NCI-H82 treated with DMSO at 0.1 percent for 48 hours (cell line): ENCODE measurements at regions not wholly inside any gene's neighbourhood (a gene's known extent, or its start where the extent isn't known, plus 50 kb on each side); places are given as distances from the start of the nearest gene placed in this dataset.

Experiments
- DNase-seq: peaks from one replicate; lab custom pipeline; 2025; ENCODE audit not compliant: unreplicated experiment; lab: John Stamatoyannopoulos, UW

GRCh38 chr18:78699499-78699898, 280.1 kb upstream of the SALL3 start:
- no peak for DNase-seq

- DNase-seq: no peak
Observed at GRCh38 chr18:78701771-78702396, 277.7 kb upstream of the SALL3 start.

GRCh38 chr18:78703291-78703690, 276.3 kb upstream of the SALL3 start:
- no peak for DNase-seq

DNA sequence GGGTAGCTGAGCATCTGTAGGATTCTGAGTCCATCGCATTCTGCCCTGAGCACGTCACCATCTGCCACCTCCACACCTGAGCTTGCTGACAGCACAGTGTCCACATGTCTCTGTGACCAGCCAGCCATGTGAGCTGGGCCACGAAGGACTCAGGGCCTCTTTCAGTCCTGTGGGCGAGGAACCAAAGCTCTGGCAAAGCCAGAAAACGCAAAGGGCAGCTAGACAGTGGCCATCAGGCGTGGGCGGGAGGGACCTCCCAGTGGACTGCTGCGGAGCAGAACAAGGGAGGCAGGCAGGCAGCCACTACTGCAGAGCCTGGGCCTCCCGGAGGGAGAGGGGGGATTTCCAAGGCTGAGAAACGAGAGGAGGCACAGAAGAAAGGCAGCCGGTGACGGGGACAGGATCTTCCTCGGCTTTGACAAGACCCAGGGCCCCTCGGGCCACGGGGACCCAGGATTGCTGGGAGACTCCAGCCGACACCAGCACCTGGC, 274.6 kb upstream of the SALL3 start:
- DNase-seq: no peak

DNA sequence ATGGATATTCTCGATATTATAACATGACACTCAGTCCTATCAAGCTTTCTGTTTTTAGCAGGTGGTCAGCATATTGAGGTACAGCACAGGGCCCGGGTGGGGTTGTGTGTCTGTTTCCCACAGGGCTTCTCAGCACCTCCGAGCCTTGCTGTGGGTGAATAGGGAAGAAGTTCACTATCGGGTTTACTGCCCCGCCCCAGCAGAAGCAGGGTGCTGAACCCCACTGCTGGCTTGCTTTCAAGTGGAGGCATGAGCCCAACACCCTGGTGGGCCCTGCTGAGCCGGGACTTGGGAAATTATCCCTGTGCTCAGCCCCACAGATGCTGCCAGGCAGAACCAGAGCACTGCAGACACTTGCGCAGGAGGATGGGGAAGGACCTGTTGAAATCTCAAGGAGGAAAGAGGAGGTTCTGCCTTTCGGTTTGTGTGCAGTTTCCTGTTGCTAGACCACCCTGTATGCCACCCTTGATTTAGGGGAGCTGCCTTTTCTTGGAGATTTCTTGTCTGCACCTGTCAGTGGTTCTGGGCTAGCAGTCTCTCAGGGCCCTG, 270.3 kb upstream of the SALL3 start:
- no peak for DNase-seq

- no peak for DNase-seq
Observed at GRCh38 chr18:78711316-78711715, 268.3 kb upstream of the SALL3 start.

DNA sequence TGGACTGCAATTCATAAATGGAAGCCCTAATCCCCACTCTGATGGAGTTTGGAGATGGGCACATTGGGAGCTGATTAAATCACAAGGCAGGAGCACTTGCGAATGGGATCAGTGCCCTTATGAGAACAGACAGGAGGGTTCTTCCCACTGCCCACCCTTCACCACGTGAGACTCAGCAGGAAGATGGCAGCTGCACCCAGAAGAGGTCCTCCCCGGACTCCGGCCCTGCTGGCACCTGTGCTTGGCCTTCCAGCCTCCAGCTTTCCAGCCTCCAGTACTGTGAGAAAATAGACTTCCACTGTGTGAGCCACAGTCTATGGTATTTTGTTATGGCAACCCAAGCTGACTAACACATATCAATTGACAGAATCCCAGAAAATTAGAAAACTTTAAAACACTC, 267.6 kb upstream of the SALL3 start:
- DNase-seq: no peak

DNA sequence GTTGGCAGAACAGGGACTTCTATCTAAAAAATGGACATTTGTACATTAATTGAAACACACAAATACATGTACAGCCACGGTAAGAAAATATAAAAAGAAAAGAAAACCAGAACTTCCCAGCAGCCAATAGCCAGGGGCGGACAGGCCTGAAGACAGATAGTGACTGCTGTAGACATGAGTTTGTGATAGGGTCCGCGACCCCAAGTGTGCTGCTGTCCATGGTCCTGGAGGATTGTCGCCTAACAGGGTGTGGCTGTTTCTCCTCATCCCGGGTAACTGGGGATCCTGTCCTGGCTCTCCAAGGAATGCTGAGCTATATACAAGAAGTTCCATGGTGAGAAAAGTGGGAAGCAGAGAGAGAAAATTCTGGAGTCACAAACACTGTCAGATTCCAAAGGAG, 266.5 kb upstream of the SALL3 start:
- DNase-seq: no peak

GRCh38 chr18:78713726-78714125, 265.9 kb upstream of the SALL3 start:
- no peak for DNase-seq

DNA sequence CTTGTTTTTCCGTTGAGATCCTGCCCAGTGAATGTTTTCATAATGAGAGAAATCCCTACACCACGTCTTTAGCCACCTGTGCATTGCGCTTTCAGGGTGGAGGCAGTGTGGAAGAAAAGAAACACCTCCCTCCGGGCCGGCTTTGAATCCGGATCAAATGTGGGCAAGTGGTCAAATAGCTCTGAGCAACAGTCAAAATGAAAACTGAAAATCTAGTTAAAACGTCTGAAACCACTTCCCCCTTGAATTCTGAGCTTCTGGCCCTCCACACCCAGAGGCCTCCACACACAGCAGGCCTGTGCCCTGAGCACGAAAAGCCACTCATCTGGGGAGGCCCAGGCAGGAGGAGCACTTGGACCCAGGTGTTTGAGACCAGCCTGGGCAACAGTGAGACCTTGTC, 263.6 kb upstream of the SALL3 start:
- DNase-seq: no peak

- DNase-seq: no peak
Observed at GRCh38 chr18:78716581-78716980, 263.0 kb upstream of the SALL3 start.

DNA sequence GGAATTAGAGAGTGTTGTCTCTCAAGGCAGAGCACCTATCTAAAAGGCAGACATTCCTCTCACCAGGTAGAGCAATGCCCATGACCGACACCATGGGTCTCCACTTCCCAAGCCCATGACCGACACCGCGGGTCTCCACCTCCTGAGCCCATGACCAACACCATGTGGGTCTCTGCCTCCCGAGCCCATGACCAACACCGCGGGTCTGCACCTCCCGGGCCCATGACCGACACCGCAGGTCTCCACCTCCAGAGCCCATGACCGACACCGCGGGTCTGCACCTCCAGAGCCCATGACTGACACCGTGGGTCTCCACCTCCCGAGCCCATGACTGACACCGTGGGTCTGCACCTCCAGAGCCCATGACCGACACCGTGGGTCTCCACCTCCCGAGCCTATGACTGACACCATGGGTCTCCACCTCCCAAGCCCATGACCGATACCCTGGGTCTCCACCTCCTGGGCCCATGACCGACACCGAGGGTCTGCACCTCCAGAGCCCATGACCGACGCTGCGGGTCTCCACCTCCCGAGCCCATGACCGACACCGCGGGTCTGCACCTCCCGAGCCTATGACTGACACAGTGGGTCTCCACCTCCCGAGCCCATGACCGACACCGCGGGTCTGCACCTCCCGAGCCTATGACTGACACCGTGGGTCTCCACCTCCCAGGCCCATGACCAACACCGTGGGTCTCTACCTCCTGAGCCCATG, 262.4 kb upstream of the SALL3 start:
- DNase-seq: no peak

- no peak for DNase-seq
Observed at GRCh38 chr18:78717766-78718150, 261.9 kb upstream of the SALL3 start.

DNA sequence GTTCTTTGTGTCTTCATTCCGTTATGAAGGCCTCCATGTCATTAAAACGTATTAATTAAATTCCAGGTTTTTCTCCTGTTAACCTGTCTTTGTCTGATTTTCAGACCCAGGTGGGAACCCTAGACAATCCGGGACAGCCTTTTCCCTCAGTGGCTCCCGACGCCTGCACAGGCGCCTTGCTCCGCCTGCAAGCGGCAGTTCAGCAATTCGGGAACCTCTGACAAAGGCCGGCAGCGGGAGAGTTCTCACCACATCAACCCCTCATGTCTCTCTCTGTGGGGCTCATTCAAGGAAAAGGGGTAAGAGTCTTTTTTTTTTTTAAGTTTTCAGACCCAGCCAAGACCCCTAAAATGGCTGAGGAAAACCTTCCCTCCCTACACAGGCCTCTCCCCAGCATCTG, 259.8 kb upstream of the SALL3 start:
- DNase-seq: no peak

DNA sequence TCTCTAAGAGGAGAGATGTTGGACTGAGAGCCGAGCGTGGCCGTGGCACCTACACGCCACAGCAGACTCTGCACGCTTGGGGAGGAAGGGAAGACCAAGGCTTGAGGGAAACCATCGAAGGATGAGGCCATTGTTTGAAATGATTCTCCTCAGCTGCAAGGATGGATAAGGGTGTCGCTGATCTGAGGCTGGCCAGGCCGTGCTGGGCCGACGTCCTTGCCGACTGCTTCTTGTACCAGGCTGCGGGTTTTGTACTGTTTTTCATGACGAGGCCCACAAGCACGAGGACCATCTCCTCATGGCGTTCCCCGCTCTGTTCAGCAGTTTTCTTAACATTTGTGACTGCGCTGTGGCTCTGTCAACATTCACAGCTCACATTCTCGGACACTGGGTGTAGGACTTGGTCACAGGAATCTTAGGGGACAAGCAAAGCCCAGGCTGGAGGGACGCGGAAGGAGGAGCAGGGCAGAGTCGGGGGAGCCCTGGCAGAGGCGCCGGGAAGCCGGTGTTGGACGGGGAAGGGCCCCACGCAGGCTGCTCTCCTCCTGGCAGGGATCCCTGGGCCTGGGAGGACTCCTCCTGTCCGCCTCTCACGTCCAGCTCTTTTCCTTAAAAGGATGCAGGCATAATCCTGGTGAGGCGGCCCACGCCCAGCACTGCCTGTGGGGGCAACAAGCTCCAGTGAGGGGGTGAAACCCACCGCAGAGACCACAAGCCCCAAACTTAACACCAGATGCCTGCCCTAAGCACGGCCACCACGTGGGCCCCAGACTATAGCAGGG, 259.0 kb upstream of the SALL3 start:
- DNase-seq: no peak

DNA sequence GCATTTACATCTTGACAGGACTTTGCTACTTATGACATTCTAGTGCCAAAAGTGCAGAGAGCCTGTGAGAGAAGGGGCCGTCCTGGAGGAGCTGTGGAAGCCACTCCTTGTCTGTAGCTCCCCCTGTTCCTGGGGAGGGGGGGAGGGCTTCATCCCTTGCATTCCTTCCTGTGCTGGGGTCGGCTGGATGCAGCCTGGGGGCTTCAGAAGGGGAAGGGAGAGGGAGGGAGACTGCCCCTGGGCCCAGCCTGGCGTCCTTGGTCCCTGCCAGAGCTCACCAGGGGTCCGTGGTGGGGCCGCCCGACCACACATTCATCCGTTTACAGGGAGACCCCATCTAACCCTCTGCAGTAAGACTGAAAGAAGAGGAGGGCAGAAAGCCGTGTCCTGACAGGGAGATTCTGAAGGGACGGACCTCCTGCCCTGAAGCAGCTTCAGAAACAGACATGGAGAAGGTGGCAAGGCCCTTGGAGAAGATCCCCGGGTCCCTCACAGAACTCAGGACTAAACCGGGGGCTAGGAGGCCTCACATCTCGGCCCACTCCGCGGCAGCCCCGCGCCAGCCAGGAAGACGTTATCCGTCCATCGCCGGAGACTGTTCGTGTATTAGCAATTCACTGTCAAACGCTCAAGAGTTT, 258.3 kb upstream of the SALL3 start:
- DNase-seq: no peak

- no peak for DNase-seq
Observed at GRCh38 chr18:78721981-78722380, 257.6 kb upstream of the SALL3 start.

- DNase-seq: no peak
Observed at GRCh38 chr18:78722386-78722785, 257.2 kb upstream of the SALL3 start.

GRCh38 chr18:78722929-78723710, 256.5 kb upstream of the SALL3 start:
- no peak for DNase-seq

DNA sequence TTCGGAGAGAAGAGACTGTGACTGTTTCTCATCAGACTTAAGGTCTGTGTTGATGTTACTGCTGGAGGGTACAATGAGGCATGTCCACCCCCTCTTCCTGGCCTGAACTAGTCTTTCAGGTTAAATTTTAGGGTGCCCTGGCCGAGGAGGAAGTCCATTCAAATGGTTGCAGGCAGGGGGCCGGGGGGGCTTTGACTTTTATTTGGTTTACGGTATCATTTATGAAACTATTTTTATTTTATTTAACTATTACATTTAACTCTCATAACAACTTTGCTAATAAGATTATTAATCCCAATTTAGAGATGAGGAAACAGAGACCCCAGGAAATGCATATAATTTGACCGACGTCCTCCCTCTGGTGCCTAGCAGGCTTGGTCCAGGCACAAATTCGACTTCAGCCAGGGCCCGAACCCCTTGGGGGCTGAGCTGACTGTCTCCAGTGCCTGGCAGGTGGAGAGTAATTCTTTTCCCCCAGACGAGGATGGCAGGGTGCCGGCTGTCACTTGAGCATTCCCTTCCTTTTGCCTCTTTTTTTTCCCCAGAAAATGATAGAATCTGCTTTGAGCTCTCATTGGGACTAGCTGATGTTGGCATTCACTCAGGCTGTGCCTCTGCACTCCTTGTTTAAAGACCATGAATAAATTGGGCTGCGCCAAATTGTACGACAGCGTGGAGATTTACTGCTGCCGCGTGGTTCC, 255.3 kb upstream of the SALL3 start:
- DNase-seq: no peak
